DOHH2 (cell line): ENCODE measurements at regions not wholly inside any gene's neighbourhood (a gene's known extent, or its start where the extent isn't known, plus 50 kb on each side); places are given as distances from the start of the nearest gene placed in this dataset.

ENCODE experiments used
- CTCF ChIP-seq: fragments of 200-600 bp; sonication (generic); IDR thresholded peaks from one replicate; pipeline ENCODE4 v1.5.1; 2014; ENCODE audit warnings: antibody characterized with exemption, mild to moderate bottlenecking, low read depth, low read length; ENCODE audit not compliant: poor library complexity, severe bottlenecking
- EZH2phosphoT487 ChIP-seq: fragments of 200-600 bp; sonication (generic); IDR thresholded peaks from 2 replicates; pipeline ENCODE4 v1.6.1; 2017; ENCODE audit warnings: borderline replicate concordance, mild to moderate bottlenecking, antibody characterized with exemption, low read length, moderate library complexity, mixed read lengths

GRCh38 chr2:176885001-176885643 lies 327.5 kb upstream of the HNRNPA3 start:
- TF ChIP-seq CTCF, result no peak
- TF ChIP-seq EZH2phosphoT487, result no peak
